Suprapubic skin (tissue), 4 donors: ENCODE measurements at regions not wholly inside any gene's neighbourhood (a gene's known extent, or its start where the extent isn't known, plus 50 kb on each side); places are given as distances from the start of the nearest gene placed in this dataset.

ENCODE experiments used
- DNase-seq, 2 donors: peaks; one replicate each; pipeline ENCODE4 v3.0.0-alpha.2; 2019; ENCODE audit warnings: low spot score in 2 of 2
- H3K27ac ChIP-seq: fragments of 200-600 bp; sonication (generic); one replicate; pipeline ENCODE4 v1.5.1; 2019
- H3K27me3 ChIP-seq: fragments of 200-600 bp; sonication (generic); one replicate; pipeline ENCODE4 v1.5.1; 2019
- H3K36me3 ChIP-seq: fragments of 200-600 bp; sonication (generic); one replicate; pipeline ENCODE4 v1.5.1; 2019
- H3K4me1 ChIP-seq: fragments of 200-600 bp; sonication (generic); one replicate; pipeline ENCODE4 v1.5.1; 2019
- H3K4me3 ChIP-seq: fragments of 200-600 bp; sonication (generic); one replicate; pipeline ENCODE4 v1.5.1; 2019; ENCODE audit warnings: mild to moderate bottlenecking
- H3K9me3 ChIP-seq: fragments of 200-600 bp; sonication (generic); one replicate; pipeline ENCODE4 v1.5.1; 2019
- EP300 ChIP-seq: sonication (generic); formaldehyde crosslinking; IDR thresholded peaks from one replicate; pipeline ENCODE4 v1.6.1; 2017; ENCODE audit warnings: antibody characterized with exemption
- POLR2A ChIP-seq, 2 donors: fragments of 450-650 bp; IDR thresholded peaks; one replicate each; pipeline ENCODE4 v1.6.1; 2017; ENCODE audit warnings: antibody characterized with exemption in 2 of 2, mild to moderate bottlenecking in 2 of 2, moderate library complexity in 2 of 2
- POLR2AphosphoS5 ChIP-seq, 3 donors: sonication (generic); formaldehyde crosslinking; IDR thresholded peaks; one replicate each; pipeline ENCODE4 v1.6.1; 2017; ENCODE audit warnings: antibody characterized with exemption in 3 of 3
- WGBS: methylation state at CpG from one replicate; pipeline ENCODE4 v1.1.5; 2018; 5-methylcytosine and 5-hydroxymethylcytosine counted together
- TF ChIP-seq, protein P1 (sequence below), 2 donors: fragments of 200-600 bp in 1 of 2; fragments of 450-650 bp in 1 of 2; sonication (generic) in 1 of 2; IDR thresholded peaks; one replicate each; pipeline ENCODE4 v1.5.1; 2016 to 2019; ENCODE audit warnings: antibody characterized with exemption in 2 of 2, mild to moderate bottlenecking in 1 of 2, moderate library complexity in 1 of 2

DNA sequence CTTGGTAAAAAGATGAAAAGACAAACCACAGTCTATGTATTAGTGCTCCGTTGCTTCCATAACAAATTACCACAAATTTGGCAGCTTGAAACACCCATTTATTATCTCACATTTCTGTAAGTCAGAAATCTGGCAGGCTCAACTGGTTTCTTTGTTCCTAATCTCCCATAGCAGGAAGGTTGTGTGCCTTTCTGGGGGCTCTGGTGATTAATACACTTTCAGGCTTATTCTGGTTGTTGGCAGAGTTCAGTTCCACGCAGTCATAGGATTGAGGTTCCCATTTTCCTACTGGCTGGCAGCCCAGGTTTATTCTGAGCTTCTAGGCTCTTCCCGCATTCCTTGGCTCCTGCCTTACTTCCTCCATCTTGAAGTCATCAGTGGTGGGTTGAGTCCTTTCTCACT is 189.3 kb downstream of the ANAPC1 start:
- Histone ChIP-seq H3K9me3 (no peaks in the 10 kb centered on the region), H3K27me3 (no peaks in the 10 kb centered on the region), H3K27ac (no peak overlapping the region), H3K4me3 (no peak overlapping the region), H3K4me1 (peaks cover 30% of the 10 kb centered on the region), H3K36me3 (no peaks in the 10 kb centered on the region)
- DNase-seq: no peak
- TF ChIP-seq, protein P1, sequence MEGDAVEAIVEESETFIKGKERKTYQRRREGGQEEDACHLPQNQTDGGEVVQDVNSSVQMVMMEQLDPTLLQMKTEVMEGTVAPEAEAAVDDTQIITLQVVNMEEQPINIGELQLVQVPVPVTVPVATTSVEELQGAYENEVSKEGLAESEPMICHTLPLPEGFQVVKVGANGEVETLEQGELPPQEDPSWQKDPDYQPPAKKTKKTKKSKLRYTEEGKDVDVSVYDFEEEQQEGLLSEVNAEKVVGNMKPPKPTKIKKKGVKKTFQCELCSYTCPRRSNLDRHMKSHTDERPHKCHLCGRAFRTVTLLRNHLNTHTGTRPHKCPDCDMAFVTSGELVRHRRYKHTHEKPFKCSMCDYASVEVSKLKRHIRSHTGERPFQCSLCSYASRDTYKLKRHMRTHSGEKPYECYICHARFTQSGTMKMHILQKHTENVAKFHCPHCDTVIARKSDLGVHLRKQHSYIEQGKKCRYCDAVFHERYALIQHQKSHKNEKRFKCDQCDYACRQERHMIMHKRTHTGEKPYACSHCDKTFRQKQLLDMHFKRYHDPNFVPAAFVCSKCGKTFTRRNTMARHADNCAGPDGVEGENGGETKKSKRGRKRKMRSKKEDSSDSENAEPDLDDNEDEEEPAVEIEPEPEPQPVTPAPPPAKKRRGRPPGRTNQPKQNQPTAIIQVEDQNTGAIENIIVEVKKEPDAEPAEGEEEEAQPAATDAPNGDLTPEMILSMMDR (IDR thresholded peaks at IDR 0.05): no peak
- TF ChIP-seq POLR2A (IDR thresholded peaks at IDR 0.05) (no peak), POLR2AphosphoS5 (IDR thresholded peaks at IDR 0.05) (no peak), EP300 (no peak)
- 8% methylated on average over 3 of the region's 3 CpGs for WGBS

DNA sequence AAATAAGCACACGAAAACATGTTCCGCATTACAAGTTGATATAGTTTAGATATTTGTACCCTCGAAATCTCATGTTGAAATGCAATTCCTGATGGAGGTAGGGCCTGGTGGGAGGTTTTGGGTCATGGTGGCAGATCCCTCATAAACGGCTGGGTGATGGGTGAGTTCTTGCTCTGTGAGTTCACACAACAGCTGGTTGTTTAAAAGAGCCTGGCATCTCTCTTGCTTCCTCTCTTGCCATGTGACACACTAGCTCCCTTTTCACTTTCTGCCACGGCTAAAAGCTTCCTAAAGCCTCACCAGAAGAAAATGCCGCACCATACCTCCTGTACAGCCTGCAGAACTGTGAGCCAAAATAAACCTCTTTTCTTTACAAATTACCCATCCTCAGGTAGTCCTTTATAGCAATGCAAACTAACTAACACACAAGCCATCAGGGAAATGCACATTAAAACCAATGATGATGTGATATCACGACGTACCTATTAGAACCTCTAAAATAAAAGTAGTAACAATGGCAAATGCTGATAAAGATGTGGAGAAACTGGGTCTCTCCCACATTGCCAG is 188.5 kb downstream of the ANAPC1 start:
- H3K4me1 ChIP-seq: peaks cover 23% of the 10 kb centered on the region
- H3K27me3 ChIP-seq: no peaks in the 10 kb centered on the region
- no peaks in the 10 kb centered on the region for H3K36me3 ChIP-seq
- no peaks in the 10 kb centered on the region for H3K9me3 ChIP-seq
- H3K4me3 ChIP-seq: no peak overlapping the region
- no peak for DNase-seq
- H3K27ac ChIP-seq: no peak overlapping the region
- WGBS: 83% methylated on average over 8 of the region's 8 CpGs
- TF ChIP-seq POLR2A (IDR thresholded peaks at IDR 0.05) (no peak), POLR2AphosphoS5 (IDR thresholded peaks at IDR 0.05) (no peak), EP300 (no peak)
- TF ChIP-seq, protein P1 (IDR thresholded peaks at IDR 0.05): no peak

DNA sequence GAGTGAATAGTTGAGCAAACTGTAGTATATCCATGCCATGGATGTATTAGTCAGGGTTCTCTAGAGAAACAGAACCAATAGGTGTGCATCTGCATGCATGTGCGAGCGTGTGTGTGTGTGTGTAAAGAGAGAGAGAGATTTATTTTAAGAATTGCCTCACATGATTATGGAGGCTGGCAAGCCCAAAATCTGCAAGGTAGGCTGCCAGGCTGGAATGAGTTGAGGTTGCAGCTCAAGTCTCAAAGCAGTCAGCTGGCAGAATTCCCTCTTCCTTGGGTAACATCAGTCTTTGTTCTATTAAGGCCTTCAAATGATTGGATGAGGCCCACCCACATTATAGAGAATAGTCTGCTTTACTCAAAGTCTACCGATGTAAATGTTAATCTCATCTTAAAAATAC is 187.8 kb downstream of the ANAPC1 start:
- H3K27me3 ChIP-seq: no peaks in the 10 kb centered on the region
- DNase-seq: no peak
- no peak for TF ChIP-seq POLR2A (IDR thresholded peaks at IDR 0.05)
- WGBS: 71% methylated on average over 3 of the region's 3 CpGs
- no peak overlapping the region for H3K4me3 ChIP-seq
- H3K9me3 ChIP-seq: no peaks in the 10 kb centered on the region
- H3K36me3 ChIP-seq: no peaks in the 10 kb centered on the region
- peaks cover 21% of the 10 kb centered on the region for H3K4me1 ChIP-seq
- no peak overlapping the region for H3K27ac ChIP-seq

DNA sequence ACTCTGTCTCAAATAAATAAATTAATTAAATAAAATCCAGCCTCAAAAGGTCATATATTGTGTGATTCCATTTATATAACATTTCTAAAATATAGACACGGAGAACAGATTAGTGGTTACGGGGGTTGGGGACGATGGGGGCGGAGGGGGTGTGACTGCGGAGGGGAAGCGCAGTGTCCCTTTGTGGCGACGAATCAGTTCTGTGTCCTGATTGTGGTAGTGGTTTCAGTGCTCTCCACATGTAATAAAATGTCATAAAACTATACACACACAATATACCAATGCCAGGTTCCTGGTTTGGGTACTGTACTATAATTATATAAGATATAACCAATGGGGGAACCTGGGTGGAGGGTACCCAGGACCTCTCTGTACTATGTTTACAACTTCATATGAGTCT is 186.4 kb downstream of the ANAPC1 start:
- Histone ChIP-seq H3K27me3 (no peaks in the 10 kb centered on the region), H3K4me3 (no peak overlapping the region), H3K27ac (no peak overlapping the region), H3K9me3 (no peaks in the 10 kb centered on the region), H3K36me3 (no peaks in the 10 kb centered on the region), H3K4me1 (peaks cover 30% of the 10 kb centered on the region)
- TF ChIP-seq, protein P1 (IDR thresholded peaks at IDR 0.05): no peak
- no peak for TF ChIP-seq POLR2A (IDR thresholded peaks at IDR 0.05)
- no peak for TF ChIP-seq POLR2AphosphoS5 (IDR thresholded peaks at IDR 0.05)
- TF ChIP-seq EP300: no peak
- DNase-seq: no peak
- WGBS: 87% methylated on average over 8 of the region's 8 CpGs

DNA sequence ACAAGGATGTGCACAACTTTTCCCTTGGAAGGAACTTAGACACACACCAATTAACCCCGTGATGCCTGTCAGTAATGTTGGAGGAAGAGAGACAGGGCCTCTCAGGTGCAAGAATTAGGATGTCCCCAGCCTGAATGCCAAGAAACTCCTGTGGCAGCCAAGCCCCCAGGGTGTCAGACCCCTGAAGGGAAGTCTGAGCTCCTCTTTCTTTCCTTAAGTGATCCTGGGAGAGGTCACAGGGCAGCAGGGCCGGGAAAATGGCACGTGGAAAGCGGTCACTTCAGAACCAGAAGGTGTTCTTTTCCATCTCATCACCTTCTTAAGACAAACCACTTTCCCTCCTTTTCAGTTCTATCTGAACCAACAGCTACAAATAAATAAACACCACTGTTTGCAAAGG is 185.9 kb downstream of the ANAPC1 start:
- 91% methylated on average over 4 of the region's 4 CpGs for whole genome bisulfite sequencing
- DNase-seq: no peak
- Histone ChIP-seq H3K27me3 (no peaks in the 10 kb centered on the region), H3K27ac (no peak overlapping the region), H3K36me3 (no peaks in the 10 kb centered on the region), H3K4me1 (peaks cover 32% of the 10 kb centered on the region), H3K9me3 (no peaks in the 10 kb centered on the region), H3K4me3 (no peak overlapping the region)
- TF ChIP-seq EP300 (no peak), POLR2AphosphoS5 (IDR thresholded peaks at IDR 0.05) (no peak), POLR2A (IDR thresholded peaks at IDR 0.05) (no peak)
- TF ChIP-seq, protein P1 (IDR thresholded peaks at IDR 0.05): no peak
